ENCODE measurements at regions not wholly inside any gene's neighbourhood (a gene's known extent, or its start where the extent isn't known, plus 50 kb on each side); places are given as distances from the start of the nearest gene placed in this dataset.

- ChIA-PET RAD21 (ENCODE audit: low non-redundant PET in 1 of 2, low total read pairs in 2 of 2, uncharacterized antibody in 2 of 2, unreplicated experiment in 2 of 2) (no interaction called here), CTCF (no interaction called here), POLR2A (no interaction called here)
- Histone ChIP-seq H3K9me3 (ENCODE audit: control insufficient read depth in 1 of 2, insufficient read depth in 1 of 2, low read depth in 1 of 2, low read length in 2 of 2) (peaks cover 30 to 39% of the 10 kb centered on the region in 2 experiments; a peak in 2 of 4 replicates), H3K27ac (ENCODE audit: low read depth, low read length) (no peak overlapping the region), H3K4me2 (ENCODE audit: low read length) (no peak overlapping the region), H3K79me2 (ENCODE audit: insufficient read depth, low read length) (no peaks in the 10 kb centered on the region), H2AFZ (ENCODE audit: low read depth, low read length, poor library complexity, severe bottlenecking) (no peak overlapping the region), H3K36me3 (ENCODE audit: control insufficient read depth in 1 of 2, insufficient read depth in 2 of 2, low read length in 2 of 2) (no peaks in the 10 kb centered on the region), H3K9me2 (ENCODE audit: insufficient read depth) (no peaks in the 10 kb centered on the region), H3K4me1 (ENCODE audit: control insufficient read depth in 1 of 2, insufficient read depth in 2 of 2, low read length in 2 of 2) (no peaks in the 10 kb centered on the region; a peak in 1 of 4 replicates), H3K9ac (ENCODE audit: low read length) (no peak overlapping the region), H4K20me1 (ENCODE audit: insufficient read depth) (no peaks in the 10 kb centered on the region), H3K4me3 (replicated peaks in 1 of 2; ENCODE audit: low read depth in 1 of 2, low read length in 2 of 2) (no peak overlapping the region), H3K27me3 (ENCODE audit: insufficient read depth, low read length) (no peaks in the 10 kb centered on the region)
- ATAC-seq = no peak
- TF ChIP-seq TCF7L2 (IDR thresholded peaks at IDR 0.05; ENCODE audit: borderline replicate concordance, extremely low read depth, insufficient read depth, insufficient read length) (no peak), EZH2phosphoT487 (IDR thresholded peaks at IDR 0.05; ENCODE audit: borderline replicate concordance) (no peak)
- intact Hi-C loops (cut with micrococcal nuclease) = no loop called here
- BruUV-seq (replicated peaks) = no TSS peak
- DNase-seq (ENCODE audit: low read depth, low spot score) = no peak
These were observed 1296.9 kb upstream of the TMPRSS15 start for GRCh38 chr21:19700476-19700875.

- Histone ChIP-seq H3K4me3 (replicated peaks in 1 of 2; ENCODE audit: low read depth in 1 of 2, low read length in 2 of 2) (no peak overlapping the region), H3K4me2 (ENCODE audit: low read length) (no peak overlapping the region), H3K9ac (ENCODE audit: low read length) (no peak overlapping the region), H3K4me1 (ENCODE audit: control insufficient read depth in 1 of 2, insufficient read depth in 2 of 2, low read length in 2 of 2) (no peaks in the 10 kb centered on the region; a peak in 1 of 4 replicates), H3K9me3 (ENCODE audit: control insufficient read depth in 1 of 2, insufficient read depth in 1 of 2, low read depth in 1 of 2, low read length in 2 of 2) (peaks cover 23 to 34% of the 10 kb centered on the region in 2 experiments; a peak in 2 of 4 replicates), H2AFZ (ENCODE audit: low read depth, low read length, poor library complexity, severe bottlenecking) (no peak overlapping the region), H3K27me3 (ENCODE audit: insufficient read depth, low read length) (no peaks in the 10 kb centered on the region), H3K27ac (ENCODE audit: low read depth, low read length) (no peak overlapping the region), H3K36me3 (ENCODE audit: control insufficient read depth in 1 of 2, insufficient read depth in 2 of 2, low read length in 2 of 2) (no peaks in the 10 kb centered on the region), H3K9me2 (ENCODE audit: insufficient read depth) (no peaks in the 10 kb centered on the region), H4K20me1 (ENCODE audit: insufficient read depth) (no peaks in the 10 kb centered on the region), H3K79me2 (ENCODE audit: insufficient read depth, low read length) (no peaks in the 10 kb centered on the region)
- ATAC-seq (no peak), DNase-seq (ENCODE audit: low read depth, low spot score) (no peak)
- BruUV-seq (replicated peaks) = no TSS peak
- CTCF ChIA-PET = no interaction called here
- TF ChIP-seq ELF1 (IDR thresholded peaks at IDR 0.05; ENCODE audit: borderline replicate concordance, low read depth) (no peak), POLR2AphosphoS5 (IDR thresholded peaks at IDR 0.05; ENCODE audit: low read depth, low read length) (no peak), EZH2phosphoT487 (IDR thresholded peaks at IDR 0.05; ENCODE audit: borderline replicate concordance) (no peak), SRF (IDR thresholded peaks at IDR 0.05; ENCODE audit: low read depth) (no peak), ZNF274 (IDR thresholded peaks at IDR 0.05; ENCODE audit: low read depth, low read length) (no peak), JUND (IDR thresholded peaks at IDR 0.05) (no peak), CTCF (IDR thresholded peaks at IDR 0.05 in 2 of 3, conservative IDR thresholded peaks at IDR 0.05 in 1 of 3; ENCODE audit: borderline replicate concordance in 1 of 3, insufficient read depth in 1 of 3, low read depth in 2 of 3, low read length in 2 of 3) (no peak), EGR1 (IDR thresholded peaks at IDR 0.05; ENCODE audit: low read depth) (no peak), EZH2 (IDR thresholded peaks at IDR 0.05) (no peak), RAD21 (IDR thresholded peaks at IDR 0.05; ENCODE audit: low read depth) (no peak), MAX (IDR thresholded peaks at IDR 0.05) (no peak), REST (IDR thresholded peaks at IDR 0.05; ENCODE audit: low read depth) (no peak), TCF7L2 (IDR thresholded peaks at IDR 0.05; ENCODE audit: borderline replicate concordance, extremely low read depth, insufficient read depth, insufficient read length) (no peak)
- intact Hi-C loops (cut with micrococcal nuclease) = no loop called here
- POLR2A ChIA-PET = no interaction called here
- RAD21 ChIA-PET (ENCODE audit: low non-redundant PET in 1 of 2, low total read pairs in 2 of 2, uncharacterized antibody in 2 of 2, unreplicated experiment in 2 of 2) = no interaction called here
These were observed 1295.5 kb upstream of the NCAM2 start for GRCh38 chr21:19702726-19703125.

Data from HCT116 (cell line).